NCI-H128 (cell line): ENCODE measurements at regions not wholly inside any gene's neighbourhood (a gene's known extent, or its start where the extent isn't known, plus 50 kb on each side); places are given as distances from the start of the nearest gene placed in this dataset.

Experiments used
- DNase-seq: peaks from one replicate; lab custom pipeline; 2025; ENCODE audit not compliant: unreplicated experiment; lab: John Stamatoyannopoulos, UW

GRCh38 chr2:66036948-66037347 is 398.0 kb upstream of the MEIS1 start:
- no peak for DNase-seq

- DNase-seq = no peak
These were observed 400.5 kb upstream of the MEIS1 start for GRCh38 chr2:66034467-66034866.

- no peak for DNase-seq
These were observed 402.6 kb upstream of the MEIS1 start for GRCh38 chr2:66032226-66032775.

- no peak for DNase-seq
These were observed 403.7 kb upstream of the MEIS1 start for GRCh38 chr2:66031236-66031635.

GRCh38 chr2:66030553-66030952 is 404.4 kb upstream of the MEIS1 start:
- DNase-seq = no peak

GRCh38 chr2:66024391-66024790 is 410.5 kb upstream of the MEIS1 start:
- no peak for DNase-seq

GRCh38 chr2:66021296-66021695 is 413.6 kb upstream of the MEIS1 start:
- DNase-seq = no peak

- DNase-seq = no peak
These were observed 417.2 kb upstream of the MEIS1 start for GRCh38 chr2:66017763-66018162.

GRCh38 chr2:66014450-66014849 is 420.5 kb upstream of the MEIS1 start:
- no peak for DNase-seq

- no peak for DNase-seq
These were observed 421.5 kb upstream of the MEIS1 start for GRCh38 chr2:66013456-66013855.

- DNase-seq = no peak
These were observed 431.0 kb upstream of the MEIS1 start for GRCh38 chr2:66003931-66004330.

- DNase-seq = no peak
These were observed 433.4 kb upstream of the MEIS1 start for GRCh38 chr2:66001538-66001937.

- DNase-seq = no peak
These were observed 434.0 kb upstream of the MEIS1 start for GRCh38 chr2:66000901-66001300.

GRCh38 chr2:65999796-66000195 is 435.1 kb upstream of the MEIS1 start:
- no peak for DNase-seq

GRCh38 chr2:65999103-65999502 is 435.8 kb upstream of the MEIS1 start:
- DNase-seq = no peak

GRCh38 chr2:65997961-65998360 is 437.0 kb upstream of the MEIS1 start:
- DNase-seq = no peak

- DNase-seq = no peak
These were observed 442.7 kb upstream of the MEIS1 start for GRCh38 chr2:65992198-65992554.

GRCh38 chr2:65991381-65992197 is 443.3 kb upstream of the MEIS1 start:
- peak; percentile 52 for DNase-seq

- no peak for DNase-seq
These were observed 448.9 kb upstream of the MEIS1 start for GRCh38 chr2:65985986-65986385.

- no peak for DNase-seq
These were observed 454.4 kb upstream of the MEIS1 start for GRCh38 chr2:65980531-65980930.

- no peak for DNase-seq
These were observed 455.5 kb upstream of the MEIS1 start for GRCh38 chr2:65979446-65979845.

- DNase-seq = no peak
These were observed 460.7 kb upstream of the MEIS1 start for GRCh38 chr2:65974067-65974723.
